Hepatocyte (in vitro differentiated cells): ENCODE measurements at regions not wholly inside any gene's neighbourhood (a gene's known extent, or its start where the extent isn't known, plus 50 kb on each side); places are given as distances from the start of the nearest gene placed in this dataset.

Experiments used
- DNase-seq: peaks from one replicate; pipeline ENCODE4 v3.0.0-alpha.2; 2016; ENCODE audit warnings: low spot score
- H2AFZ ChIP-seq: fragments of 200-600 bp; sonication (generic); 2 replicates; pipeline ENCODE4 v1.6.0; 2016; ENCODE audit warnings: antibody characterized with exemption, mild to moderate bottlenecking
- H3K27ac ChIP-seq: fragments of 200-600 bp; sonication (generic); 2 replicates; pipeline ENCODE4 v1.5.1; 2016; ENCODE audit warnings: mild to moderate bottlenecking
- H3K27me3 ChIP-seq: fragments of 200-600 bp; sonication (generic); 2 replicates; pipeline ENCODE4 v1.6.1; 2016
- H3K36me3 ChIP-seq: fragments of 200-600 bp; sonication (generic); replicated peaks from 2 replicates; pipeline ENCODE4 v1.5.1; 2016; ENCODE audit warnings: low read depth; ENCODE audit not compliant: insufficient read depth
- H3K4me1 ChIP-seq: fragments of 200-600 bp; sonication (generic); 2 replicates; pipeline ENCODE4 v1.5.1; 2016; ENCODE audit warnings: mild to moderate bottlenecking, moderate library complexity; ENCODE audit not compliant: insufficient read depth
- H3K4me2 ChIP-seq: fragments of 200-600 bp; sonication (generic); 2 replicates; pipeline ENCODE4 v1.6.0; 2016
- H3K4me3 ChIP-seq: fragments of 200-600 bp; sonication (generic); 2 replicates; pipeline ENCODE4 v1.5.1; 2016; ENCODE audit warnings: mild to moderate bottlenecking
- H3K79me2 ChIP-seq: fragments of 200-600 bp; sonication (generic); 2 replicates; pipeline ENCODE4 v1.6.0; 2017; ENCODE audit warnings: mild to moderate bottlenecking
- H3K9me2 ChIP-seq: fragments of 200-600 bp; sonication (generic); replicated peaks from 2 replicates; pipeline ENCODE4 v1.6.0; 2017; ENCODE audit warnings: mild to moderate bottlenecking; ENCODE audit not compliant: insufficient read depth
- H3K9me3 ChIP-seq: fragments of 200-600 bp; sonication (generic); 2 replicates; pipeline ENCODE4 v1.5.1; 2016; ENCODE audit warnings: low read depth, mild to moderate bottlenecking
- H4K20me1 ChIP-seq: fragments of 200-600 bp; sonication (generic); 2 replicates; pipeline ENCODE4 v1.6.0; 2016; ENCODE audit warnings: mild to moderate bottlenecking; ENCODE audit not compliant: insufficient read depth, poor library complexity, severe bottlenecking
- EZH2 ChIP-seq: fragments of 200-600 bp; sonication (generic); IDR thresholded peaks from 2 replicates; pipeline ENCODE4 v1.6.1; 2016; ENCODE audit warnings: antibody characterized with exemption, mild to moderate bottlenecking, borderline replicate concordance
- EZH2phosphoT487 ChIP-seq: fragments of 200-600 bp; sonication (generic); IDR thresholded peaks from one replicate; pipeline ENCODE4 v1.6.1; 2018; ENCODE audit warnings: antibody characterized with exemption, mild to moderate bottlenecking, low read depth, moderate library complexity; ENCODE audit not compliant: unreplicated experiment, severe bottlenecking
- WGBS: methylation state at CpG from one replicate; pipeline ENCODE4 v1.1.6; 2016; ENCODE audit warnings: low lambda C conversion rate; ENCODE audit errors: missing lambda C conversion rate; 5-methylcytosine and 5-hydroxymethylcytosine counted together
- TF ChIP-seq, protein P1 (sequence below): fragments of 200-600 bp; sonication (generic); IDR thresholded peaks from 2 replicates; pipeline ENCODE4 v1.5.1; 2016; ENCODE audit warnings: antibody characterized with exemption, mild to moderate bottlenecking; ENCODE audit not compliant: poor library complexity

DNA sequence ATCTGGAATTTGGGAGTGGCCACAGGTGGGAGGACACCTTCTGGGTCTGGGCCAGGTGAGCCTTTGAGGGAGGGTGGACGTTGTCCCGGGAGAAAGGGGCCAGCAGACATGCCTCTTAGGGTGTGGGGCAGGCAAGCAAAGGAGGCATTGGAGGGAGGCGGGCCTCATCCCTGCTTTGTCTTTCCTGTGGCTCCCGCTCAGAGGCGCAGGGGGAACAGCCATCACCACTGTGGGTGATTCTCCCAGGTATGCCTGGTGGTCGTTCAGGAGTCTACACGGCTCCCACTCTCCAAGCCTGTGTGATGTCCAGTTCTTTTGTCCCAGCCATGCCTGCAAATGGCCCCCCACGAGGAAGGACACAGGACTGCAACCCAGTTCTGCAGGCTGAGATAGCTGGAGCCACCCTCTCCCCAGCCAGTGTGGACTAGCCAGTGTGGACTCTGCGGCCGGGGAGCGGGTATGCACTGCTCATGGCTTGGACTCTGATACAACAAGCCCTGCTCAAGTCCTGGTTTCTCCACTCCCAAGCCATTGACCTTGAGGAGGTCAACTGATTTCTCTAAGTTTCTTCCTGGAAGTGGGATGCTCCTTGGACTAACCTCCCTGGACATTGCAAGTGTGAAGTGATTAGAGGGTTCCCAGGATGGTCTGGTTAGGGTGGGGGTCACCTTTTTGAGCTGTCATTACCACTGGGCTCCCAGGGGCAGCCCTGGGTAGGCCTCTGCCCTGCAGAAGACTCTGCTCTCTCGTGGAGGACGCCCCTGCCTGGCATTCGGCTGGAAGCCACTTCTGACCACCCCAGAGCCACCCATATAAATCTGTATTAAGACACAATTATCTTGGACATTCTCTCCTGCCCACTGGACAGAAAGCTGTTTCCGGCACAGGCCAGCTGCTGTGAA lies 1151.2 kb downstream of the BRD1 start:
- Histone ChIP-seq H3K4me3 (no peak overlapping the region), H3K9me2 (no peaks in the 10 kb centered on the region), H4K20me1 (no peaks in the 10 kb centered on the region), H3K9me3 (no peaks in the 10 kb centered on the region), H3K36me3 (no peaks in the 10 kb centered on the region), H3K4me1 (no peaks in the 10 kb centered on the region), H3K79me2 (no peaks in the 10 kb centered on the region), H3K27me3 (no peaks in the 10 kb centered on the region), H3K4me2 (no peak overlapping the region), H3K27ac (no peak overlapping the region), H2AFZ (no peak overlapping the region)
- no peak for TF ChIP-seq EZH2
- TF ChIP-seq, protein P1, sequence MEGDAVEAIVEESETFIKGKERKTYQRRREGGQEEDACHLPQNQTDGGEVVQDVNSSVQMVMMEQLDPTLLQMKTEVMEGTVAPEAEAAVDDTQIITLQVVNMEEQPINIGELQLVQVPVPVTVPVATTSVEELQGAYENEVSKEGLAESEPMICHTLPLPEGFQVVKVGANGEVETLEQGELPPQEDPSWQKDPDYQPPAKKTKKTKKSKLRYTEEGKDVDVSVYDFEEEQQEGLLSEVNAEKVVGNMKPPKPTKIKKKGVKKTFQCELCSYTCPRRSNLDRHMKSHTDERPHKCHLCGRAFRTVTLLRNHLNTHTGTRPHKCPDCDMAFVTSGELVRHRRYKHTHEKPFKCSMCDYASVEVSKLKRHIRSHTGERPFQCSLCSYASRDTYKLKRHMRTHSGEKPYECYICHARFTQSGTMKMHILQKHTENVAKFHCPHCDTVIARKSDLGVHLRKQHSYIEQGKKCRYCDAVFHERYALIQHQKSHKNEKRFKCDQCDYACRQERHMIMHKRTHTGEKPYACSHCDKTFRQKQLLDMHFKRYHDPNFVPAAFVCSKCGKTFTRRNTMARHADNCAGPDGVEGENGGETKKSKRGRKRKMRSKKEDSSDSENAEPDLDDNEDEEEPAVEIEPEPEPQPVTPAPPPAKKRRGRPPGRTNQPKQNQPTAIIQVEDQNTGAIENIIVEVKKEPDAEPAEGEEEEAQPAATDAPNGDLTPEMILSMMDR = no peak
- no peak for TF ChIP-seq EZH2phosphoT487
- 90% methylated on average over 15 of the region's 15 CpGs for WGBS
- no peak for DNase-seq

DNA sequence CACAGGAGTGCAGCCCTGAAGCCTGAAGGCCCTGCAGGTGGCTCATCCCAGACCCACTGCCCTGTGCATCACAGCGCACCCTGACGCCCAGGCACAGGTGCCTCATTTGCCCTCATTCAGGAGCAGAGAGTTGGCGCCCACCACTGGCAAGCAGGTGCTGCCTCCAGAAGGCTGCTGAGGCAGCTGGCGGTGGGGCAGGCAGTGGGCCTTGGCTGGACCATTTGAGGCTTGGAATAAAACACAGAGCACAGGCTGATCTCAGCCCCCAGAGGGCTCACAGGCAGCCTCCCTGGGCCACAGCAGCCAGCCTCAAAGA lies 1151.9 kb downstream of the BRD1 start:
- DNase-seq = no peak
- Histone ChIP-seq H3K4me3 (no peak overlapping the region), H3K36me3 (no peaks in the 10 kb centered on the region), H3K4me2 (no peak overlapping the region), H4K20me1 (no peaks in the 10 kb centered on the region), H3K9me3 (no peaks in the 10 kb centered on the region), H3K27me3 (no peaks in the 10 kb centered on the region), H3K4me1 (no peaks in the 10 kb centered on the region), H2AFZ (no peak overlapping the region), H3K9me2 (no peaks in the 10 kb centered on the region), H3K79me2 (no peaks in the 10 kb centered on the region), H3K27ac (no peak overlapping the region)
- TF ChIP-seq, protein P1 = no peak
- TF ChIP-seq EZH2 (no peak), EZH2phosphoT487 (no peak)
- 100% methylated on average over 4 of the region's 4 CpGs for WGBS

DNA sequence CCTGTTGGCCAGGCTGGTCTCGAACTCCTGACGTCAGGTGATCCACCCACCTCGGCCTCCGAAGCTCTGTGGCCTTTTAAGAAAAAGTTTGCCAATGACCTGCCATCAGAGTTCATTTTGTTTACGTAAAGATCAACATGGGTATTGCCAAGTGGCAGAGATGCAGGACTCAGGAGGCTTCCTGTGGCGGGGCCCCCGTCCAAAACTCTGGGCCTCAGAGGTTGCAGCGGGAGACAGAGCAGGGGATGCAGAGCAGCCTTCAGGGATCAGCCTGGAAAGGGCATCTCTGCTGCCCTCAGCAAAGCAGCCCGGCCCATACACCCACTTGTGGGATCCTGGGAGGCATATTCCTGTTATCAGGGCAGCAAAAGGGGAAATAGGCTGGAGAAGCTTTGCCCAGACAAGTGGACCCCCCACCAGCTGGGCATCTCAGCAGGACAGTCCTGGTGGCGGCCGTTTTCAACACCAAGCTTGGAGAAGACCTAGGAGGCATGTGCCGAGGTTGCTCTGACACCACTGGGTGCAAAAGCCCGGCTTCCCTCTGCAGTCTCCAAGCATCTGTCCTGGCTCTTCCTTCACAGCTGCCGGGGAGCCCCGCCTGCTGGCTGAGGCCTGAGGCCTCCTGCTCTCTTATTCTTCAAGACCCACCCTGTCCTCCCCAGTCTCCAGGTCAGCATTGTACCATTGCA lies 1152.4 kb downstream of the BRD1 start:
- Histone ChIP-seq H3K36me3 (no peaks in the 10 kb centered on the region), H3K9me3 (no peaks in the 10 kb centered on the region), H3K9me2 (no peaks in the 10 kb centered on the region), H3K27ac (no peak overlapping the region), H3K79me2 (no peaks in the 10 kb centered on the region), H3K27me3 (no peaks in the 10 kb centered on the region), H3K4me3 (no peak overlapping the region), H2AFZ (no peak overlapping the region), H3K4me2 (no peak overlapping the region), H3K4me1 (no peaks in the 10 kb centered on the region), H4K20me1 (no peaks in the 10 kb centered on the region)
- WGBS = 94% methylated on average over 15 of the region's 15 CpGs
- TF ChIP-seq EZH2 (no peak), EZH2phosphoT487 (no peak)
- TF ChIP-seq, protein P1 = no peak
- no peak for DNase-seq
